ENCODE measurements at regions not wholly inside any gene's neighbourhood (a gene's known extent, or its start where the extent isn't known, plus 50 kb on each side); places are given as distances from the start of the nearest gene placed in this dataset.

GRCh38 chr15:87609894-87610293 lies 646.6 kb downstream of the NTRK3 start:
- no peak for DNase-seq (ENCODE audit: low spot score)
- no peak overlapping the region for H3K4me3 ChIP-seq (ENCODE audit: low read depth, low read length, poor library complexity, severe bottlenecking)
- H3K9me3 ChIP-seq (ENCODE audit: low read length) = no peaks in the 10 kb centered on the region
- intact Hi-C loops (cut with micrococcal nuclease; ENCODE audit: unreplicated experiment) = no loop called here
- no peaks in the 10 kb centered on the region for H3K4me1 ChIP-seq (ENCODE audit: insufficient read depth, low read length, poor library complexity, severe bottlenecking)
- no TSS peak for BruUV-seq (replicated peaks)
- H2AFZ ChIP-seq (ENCODE audit: low read length) = no peak overlapping the region
- H3K4me2 ChIP-seq (ENCODE audit: low read length) = no peak overlapping the region
- TF ChIP-seq CTCF (conservative IDR thresholded peaks at IDR 0.05; ENCODE audit: low read length) (no peak), EZH2phosphoT487 (IDR thresholded peaks at IDR 0.05; ENCODE audit: borderline replicate concordance, low read depth, low read length) (no peak)
- CTCF ChIA-PET (ENCODE audit: unreplicated experiment) = no interaction called here
- no peaks in the 10 kb centered on the region for H4K20me1 ChIP-seq (ENCODE audit: insufficient read depth, low read length)
- no peak overlapping the region for H3K27ac ChIP-seq (ENCODE audit: low read depth, low read length, poor library complexity, severe bottlenecking)
- H3K36me3 ChIP-seq (ENCODE audit: insufficient read depth, low read length) = no peaks in the 10 kb centered on the region
- H3K79me2 ChIP-seq (ENCODE audit: insufficient read depth, low read depth, low read length) = no peaks in the 10 kb centered on the region
- H3K9me2 ChIP-seq (ENCODE audit: insufficient read depth, low read length) = no peaks in the 10 kb centered on the region
- POLR2A ChIA-PET = interaction anchor here (1.2 kb wide), 1 partner anchor 10 kb away, joined by 3 read pairs; no protein-coding TSS in a partner anchor

DNA sequence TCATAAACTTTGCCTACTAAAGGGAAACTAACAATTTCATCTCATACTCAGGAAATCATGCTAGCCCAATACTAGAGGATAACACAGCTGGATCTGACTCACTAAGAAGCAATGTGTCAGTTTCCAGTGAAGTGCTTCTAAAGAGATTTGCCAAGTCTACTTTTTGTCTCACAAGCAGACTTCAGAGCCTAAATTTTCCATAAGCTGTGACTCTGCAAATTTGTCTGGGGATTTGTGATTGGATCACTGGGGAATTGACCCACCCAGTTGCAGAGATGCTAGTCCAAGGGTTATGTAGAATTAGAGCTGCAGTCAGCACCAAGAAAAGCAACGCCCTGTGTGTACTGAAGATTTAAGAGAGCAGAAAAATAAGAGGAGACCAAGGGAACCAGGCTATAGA lies 647.1 kb downstream of the NTRK3 start:
- Histone ChIP-seq H4K20me1 (ENCODE audit: insufficient read depth, low read length) (no peaks in the 10 kb centered on the region), H3K4me1 (ENCODE audit: insufficient read depth, low read length, poor library complexity, severe bottlenecking) (no peaks in the 10 kb centered on the region), H3K9me3 (ENCODE audit: low read length) (no peaks in the 10 kb centered on the region), H3K4me3 (ENCODE audit: low read depth, low read length, poor library complexity, severe bottlenecking) (no peak overlapping the region), H3K79me2 (ENCODE audit: insufficient read depth, low read depth, low read length) (no peaks in the 10 kb centered on the region), H3K27ac (ENCODE audit: low read depth, low read length, poor library complexity, severe bottlenecking) (no peak overlapping the region), H3K36me3 (ENCODE audit: insufficient read depth, low read length) (no peaks in the 10 kb centered on the region), H3K4me2 (ENCODE audit: low read length) (no peak overlapping the region), H3K9me2 (ENCODE audit: insufficient read depth, low read length) (no peaks in the 10 kb centered on the region), H2AFZ (ENCODE audit: low read length) (no peak overlapping the region)
- ChIA-PET POLR2A (interaction anchor here (1.2 kb wide), 1 partner anchor 11 kb away, joined by 3 read pairs; no protein-coding TSS in a partner anchor), CTCF (ENCODE audit: unreplicated experiment) (no interaction called here)
- TF ChIP-seq CTCF (conservative IDR thresholded peaks at IDR 0.05; ENCODE audit: low read length) (no peak), EZH2phosphoT487 (IDR thresholded peaks at IDR 0.05; ENCODE audit: borderline replicate concordance, low read depth, low read length) (no peak)
- no peak for DNase-seq (ENCODE audit: low spot score)
- intact Hi-C loops (cut with micrococcal nuclease; ENCODE audit: unreplicated experiment) = no loop called here
- no TSS peak for BruUV-seq (replicated peaks)

DNA sequence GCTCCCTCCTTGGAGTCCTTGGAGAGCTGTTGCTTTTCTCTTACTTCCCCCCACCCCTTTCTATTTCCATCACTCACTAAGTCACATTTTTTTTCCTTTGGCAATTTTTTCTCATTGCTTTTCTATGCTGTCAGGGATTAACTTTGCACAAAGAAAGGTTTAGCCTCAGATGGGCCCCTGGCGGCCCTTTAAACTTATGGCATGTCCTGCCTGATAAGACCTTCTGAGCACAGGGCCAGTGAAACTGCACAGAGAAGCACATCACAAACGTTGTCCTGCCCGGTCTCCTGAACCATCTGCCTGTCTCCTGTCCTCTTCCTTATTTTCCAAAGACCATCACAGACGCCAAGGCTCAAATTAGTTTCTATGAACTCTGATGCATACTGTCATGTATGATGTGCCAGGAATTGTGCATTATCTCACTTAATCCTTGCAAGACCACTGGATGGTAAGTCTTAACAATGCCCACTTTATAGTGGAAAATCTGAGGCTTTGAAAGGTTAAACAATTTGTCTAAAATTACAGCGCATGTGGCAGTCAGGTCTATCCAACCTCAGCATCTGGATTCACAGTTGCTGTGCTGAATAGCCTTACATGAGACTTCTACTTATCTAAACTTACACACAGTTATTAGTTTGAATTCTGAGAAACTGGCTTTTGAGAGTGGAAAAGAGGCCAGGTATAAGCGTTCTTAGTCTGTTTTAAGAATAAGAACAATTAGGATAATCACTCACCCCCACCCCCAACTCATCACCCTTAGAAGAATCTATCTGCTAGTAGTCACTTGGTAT lies 648.1 kb downstream of the NTRK3 start:
- Histone ChIP-seq H3K79me2 (ENCODE audit: insufficient read depth, low read depth, low read length) (no peaks in the 10 kb centered on the region), H3K9me2 (ENCODE audit: insufficient read depth, low read length) (no peaks in the 10 kb centered on the region), H3K4me3 (ENCODE audit: low read depth, low read length, poor library complexity, severe bottlenecking) (no peak overlapping the region), H4K20me1 (ENCODE audit: insufficient read depth, low read length) (no peaks in the 10 kb centered on the region), H3K4me2 (ENCODE audit: low read length) (no peak overlapping the region), H3K27ac (ENCODE audit: low read depth, low read length, poor library complexity, severe bottlenecking) (no peak overlapping the region), H2AFZ (ENCODE audit: low read length) (no peak overlapping the region), H3K9me3 (ENCODE audit: low read length) (no peaks in the 10 kb centered on the region), H3K36me3 (ENCODE audit: insufficient read depth, low read length) (no peaks in the 10 kb centered on the region), H3K4me1 (ENCODE audit: insufficient read depth, low read length, poor library complexity, severe bottlenecking) (no peaks in the 10 kb centered on the region)
- BruUV-seq (replicated peaks) = no TSS peak
- CTCF ChIA-PET (ENCODE audit: unreplicated experiment) = no interaction called here
- no peak for TF ChIP-seq CTCF (conservative IDR thresholded peaks at IDR 0.05; ENCODE audit: low read length)
- TF ChIP-seq EZH2phosphoT487 (IDR thresholded peaks at IDR 0.05; ENCODE audit: borderline replicate concordance, low read depth, low read length) = no peak
- no peak for DNase-seq (ENCODE audit: low spot score)
- intact Hi-C loops (cut with micrococcal nuclease; ENCODE audit: unreplicated experiment) = no loop called here
- POLR2A ChIA-PET = no interaction called here

Measured in OCI-LY7 (cell line).